BJ (cell line): ENCODE measurements at regions not wholly inside any gene's neighbourhood (a gene's known extent, or its start where the extent isn't known, plus 50 kb on each side); places are given as distances from the start of the nearest gene placed in this dataset.

Source experiments
- CTCF ChIA-PET: fragments of 350-600 bp; formaldehyde crosslinking; extraction: SDS; loops from one replicate; lab custom pipeline; 2021; ENCODE audit warnings: antibody characterized with exemption, inconsistent platforms; lab: Yijun Ruan, JAX
- POLR2A ChIA-PET: fragments of 300-600 bp; sonication (Branson Sonifier 250); formaldehyde crosslinking; extraction: SDS; loops from one replicate; lab custom pipeline; 2021; ENCODE audit warnings: antibody characterized with exemption; lab: Charles Lee
- DNase-seq: peaks from one replicate; pipeline ENCODE4 v3.0.0-alpha.2; 2011; ENCODE audit warnings: low read depth
- H3K27me3 ChIP-seq: 2 replicates; pipeline ENCODE4 v1.6.0; 2011; ENCODE audit warnings: low read length; ENCODE audit not compliant: control insufficient read depth, insufficient read depth
- H3K36me3 ChIP-seq: 2 replicates; pipeline ENCODE4 v1.5.1; 2011; ENCODE audit warnings: low read length; ENCODE audit not compliant: control insufficient read depth, insufficient read depth
- H3K4me3 ChIP-seq: 2 replicates; pipeline ENCODE4 v1.5.1; 2011; ENCODE audit warnings: low read depth, mild to moderate bottlenecking, control low read depth, low read length
- TF ChIP-seq, protein P1 (sequence below): IDR thresholded peaks from 2 replicates; pipeline ENCODE4 v1.5.1; 2011; ENCODE audit warnings: low read depth, mild to moderate bottlenecking, control low read depth, inconsistent platforms, low read length, moderate library complexity; ENCODE audit not compliant: insufficient read depth

DNA sequence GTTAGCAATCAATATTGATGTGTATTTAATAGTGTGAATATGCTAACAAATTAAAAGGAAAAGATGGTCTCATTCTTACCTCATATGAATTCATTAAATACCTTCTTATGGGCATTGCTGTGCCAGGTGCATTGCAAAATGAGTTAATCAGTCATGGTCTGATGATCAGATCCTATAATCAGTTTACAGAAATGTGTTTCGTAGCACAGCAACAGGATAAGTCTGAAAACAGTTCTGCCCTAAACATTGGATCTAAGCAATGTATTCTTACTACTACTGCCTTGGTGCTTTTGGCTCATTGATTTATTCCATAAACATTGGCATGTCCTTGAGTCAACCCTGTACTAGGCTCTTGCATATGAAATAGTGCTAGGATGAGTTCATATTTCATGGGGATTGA is 417.0 kb upstream of the JAG1 start:
- H3K36me3 ChIP-seq, result no peaks in the 10 kb centered on the region
- ChIA-PET POLR2A (no interaction called here), CTCF (no interaction called here)
- TF ChIP-seq, protein P1, sequence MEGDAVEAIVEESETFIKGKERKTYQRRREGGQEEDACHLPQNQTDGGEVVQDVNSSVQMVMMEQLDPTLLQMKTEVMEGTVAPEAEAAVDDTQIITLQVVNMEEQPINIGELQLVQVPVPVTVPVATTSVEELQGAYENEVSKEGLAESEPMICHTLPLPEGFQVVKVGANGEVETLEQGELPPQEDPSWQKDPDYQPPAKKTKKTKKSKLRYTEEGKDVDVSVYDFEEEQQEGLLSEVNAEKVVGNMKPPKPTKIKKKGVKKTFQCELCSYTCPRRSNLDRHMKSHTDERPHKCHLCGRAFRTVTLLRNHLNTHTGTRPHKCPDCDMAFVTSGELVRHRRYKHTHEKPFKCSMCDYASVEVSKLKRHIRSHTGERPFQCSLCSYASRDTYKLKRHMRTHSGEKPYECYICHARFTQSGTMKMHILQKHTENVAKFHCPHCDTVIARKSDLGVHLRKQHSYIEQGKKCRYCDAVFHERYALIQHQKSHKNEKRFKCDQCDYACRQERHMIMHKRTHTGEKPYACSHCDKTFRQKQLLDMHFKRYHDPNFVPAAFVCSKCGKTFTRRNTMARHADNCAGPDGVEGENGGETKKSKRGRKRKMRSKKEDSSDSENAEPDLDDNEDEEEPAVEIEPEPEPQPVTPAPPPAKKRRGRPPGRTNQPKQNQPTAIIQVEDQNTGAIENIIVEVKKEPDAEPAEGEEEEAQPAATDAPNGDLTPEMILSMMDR, result no peak
- no peak for DNase-seq
- H3K4me3 ChIP-seq, result no peak overlapping the region
- no peaks in the 10 kb centered on the region for H3K27me3 ChIP-seq

DNA sequence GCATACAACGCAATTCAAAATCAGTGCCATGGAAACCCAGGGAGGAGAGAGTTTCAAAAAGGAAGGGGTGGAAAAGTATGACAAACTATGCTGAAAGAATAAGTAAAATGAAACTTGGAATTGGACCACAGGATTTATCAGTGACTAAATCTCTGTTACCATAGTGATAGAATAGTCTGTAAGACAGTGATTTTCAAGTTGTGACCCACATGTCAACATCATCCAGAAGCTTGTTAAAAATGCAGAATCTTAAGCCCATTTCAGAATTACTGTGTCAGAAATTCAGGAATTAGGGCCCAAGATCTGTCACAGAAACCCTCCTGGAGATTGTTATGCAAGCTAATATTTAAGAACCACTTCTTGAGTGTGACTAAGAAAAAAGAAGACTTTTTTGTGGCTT is 417.7 kb upstream of the JAG1 start:
- CTCF ChIA-PET, result no interaction called here
- POLR2A ChIA-PET, result no interaction called here
- Histone ChIP-seq H3K27me3 (no peaks in the 10 kb centered on the region), H3K36me3 (no peaks in the 10 kb centered on the region), H3K4me3 (no peak overlapping the region)
- TF ChIP-seq, protein P1, result no peak
- DNase-seq, result no peak

DNA sequence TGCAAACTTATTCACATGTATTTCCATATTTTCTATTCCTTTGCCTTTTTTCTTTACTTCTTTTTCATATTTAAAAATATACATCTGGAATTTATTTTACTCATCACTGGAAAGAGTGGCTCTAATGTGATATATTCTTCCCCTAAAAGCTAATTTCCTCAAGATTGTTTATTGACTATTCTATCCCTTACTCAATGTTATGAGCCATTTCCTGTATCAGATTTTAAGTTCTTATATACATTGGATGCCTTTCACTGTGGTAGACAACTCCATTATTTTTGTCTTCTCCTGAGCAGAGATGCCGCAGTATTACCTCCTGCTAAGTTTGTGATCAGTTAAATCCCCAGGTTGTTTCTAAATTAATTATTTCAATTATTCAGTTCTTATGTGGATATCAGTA is 418.4 kb upstream of the JAG1 start:
- CTCF ChIA-PET, result interaction anchor here (0.6 kb wide), 1 partner anchor 29 kb away, joined by 3 read pairs; no protein-coding TSS in a partner anchor
- no peak for DNase-seq

DNA sequence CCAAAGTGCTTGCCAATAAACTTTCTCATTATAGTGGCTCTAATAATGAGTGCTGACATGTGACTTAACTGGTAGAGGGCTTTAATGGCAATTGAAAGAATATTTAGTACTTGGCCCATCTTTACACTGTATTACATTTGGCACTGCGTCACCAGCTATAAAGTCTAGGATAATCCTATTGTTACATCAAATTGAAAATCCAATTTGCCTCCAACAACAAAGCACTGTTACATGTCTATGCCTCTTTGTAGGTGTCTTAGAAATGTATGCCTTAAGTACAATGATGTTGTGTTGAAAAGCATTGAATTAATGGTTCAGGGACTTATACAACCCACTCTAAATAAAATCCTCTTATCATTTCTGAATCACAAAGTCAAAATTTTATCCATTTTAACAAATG is 420.4 kb upstream of the JAG1 start:
- Histone ChIP-seq H3K4me3 (no peak overlapping the region), H3K27me3 (no peaks in the 10 kb centered on the region), H3K36me3 (no peaks in the 10 kb centered on the region)
- POLR2A ChIA-PET, result no interaction called here
- DNase-seq, result no peak
- TF ChIP-seq, protein P1, result no peak
- CTCF ChIA-PET, result no interaction called here

More for the DNA sequence above, 418.4 kb upstream of the JAG1 start:
- POLR2A ChIA-PET, result no interaction called here
- Histone ChIP-seq H3K36me3 (no peaks in the 10 kb centered on the region), H3K27me3 (no peaks in the 10 kb centered on the region), H3K4me3 (no peak overlapping the region)
- TF ChIP-seq, protein P1, result no peak

DNA sequence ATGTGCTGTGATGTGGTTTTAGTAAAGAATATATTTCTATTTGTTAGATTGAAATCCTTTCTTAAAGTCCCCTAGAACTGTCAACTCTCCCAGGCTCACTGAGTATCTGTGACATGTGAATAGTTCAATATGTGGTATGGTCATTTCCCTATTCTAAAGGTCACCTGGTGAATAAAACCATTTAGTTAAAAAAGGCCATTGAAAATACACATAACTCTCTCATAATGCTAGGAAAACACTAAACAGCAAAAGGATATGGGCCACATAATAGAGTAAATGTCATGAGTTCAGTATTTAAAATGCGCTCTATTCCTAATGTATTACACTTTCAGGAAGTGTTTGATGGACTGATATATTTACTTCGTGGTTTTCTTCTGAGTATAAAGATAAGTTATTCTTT is 420.9 kb upstream of the JAG1 start:
- CTCF ChIA-PET, result no interaction called here
- H3K4me3 ChIP-seq, result no peak overlapping the region
- no peaks in the 10 kb centered on the region for H3K36me3 ChIP-seq
- no peak for DNase-seq
- TF ChIP-seq, protein P1, result no peak
- POLR2A ChIA-PET, result no interaction called here
- H3K27me3 ChIP-seq, result no peaks in the 10 kb centered on the region
